Breast epithelium (tissue), 4 donors: ENCODE measurements at regions not wholly inside any gene's neighbourhood (a gene's known extent, or its start where the extent isn't known, plus 50 kb on each side); places are given as distances from the start of the nearest gene placed in this dataset.
"Not testable (repeated sequence)": the region's sequence is repeated elsewhere in the genome, so short reads cannot be mapped to it uniquely, and the experiment has no call there.

Source experiments
- DNase-seq, 2 donors: peaks; one replicate each; pipeline ENCODE4 v3.0.0-alpha.2; 2019; ENCODE audit warnings: low spot score in 2 of 2
- H3K27ac ChIP-seq, 2 donors: fragments of 200-600 bp; sonication (generic) in 1 of 2; one replicate each; pipeline ENCODE4 v1.5.1; 2016 to 2019; ENCODE audit warnings: mild to moderate bottlenecking in 1 of 2
- H3K27me3 ChIP-seq, 2 donors: fragments of 200-600 bp; sonication (generic) in 1 of 2; one replicate each; pipeline versions ENCODE4 v1.5.1 to v1.6.0; 2017 to 2019; ENCODE audit warnings: control low read depth in 1 of 2, mild to moderate bottlenecking in 1 of 2
- H3K36me3 ChIP-seq: fragments of 200-600 bp; one replicate; pipeline ENCODE4 v1.5.1; 2019
- H3K4me1 ChIP-seq, 2 donors: fragments of 200-600 bp; sonication (generic); one replicate each; pipeline ENCODE4 v1.5.1; 2016 to 2019; ENCODE audit warnings: control low read depth in 1 of 2
- H3K4me3 ChIP-seq, 3 donors: fragments of 200-600 bp; sonication (generic); 1 replicate in 2 of 3; 2 replicates in 1 of 3; pipeline ENCODE4 v1.5.1; 2016 to 2019; ENCODE audit warnings: mild to moderate bottlenecking in 3 of 3, moderate library complexity in 2 of 3
- H3K9me3 ChIP-seq, 2 donors: fragments of 200-600 bp; sonication (generic) in 1 of 2; one replicate each; pipeline ENCODE4 v1.5.1; 2016 to 2019; ENCODE audit warnings: control low read depth in 1 of 2
- POLR2A ChIP-seq: fragments of 450-650 bp; IDR thresholded peaks from one replicate; pipeline ENCODE4 v1.6.1; 2016; ENCODE audit warnings: antibody characterized with exemption, mild to moderate bottlenecking, moderate library complexity
- POLR2AphosphoS5 ChIP-seq, 3 donors: sonication (generic); formaldehyde crosslinking; IDR thresholded peaks; one replicate each; pipeline ENCODE4 v1.6.1; 2017; ENCODE audit warnings: antibody characterized with exemption in 3 of 3
- intact Hi-C: fragments of 100-400 bp; cut with DNase I; formaldehyde crosslinking; loops from one replicate; pipeline ENCODE4 v1.15.1; 2023; ENCODE audit warnings: low total_unique reads
- TF ChIP-seq, protein P1 (sequence below), 3 donors: fragments of 450-650 bp; IDR thresholded peaks; one replicate each; pipeline ENCODE4 v1.5.1; 2016 to 2017; ENCODE audit warnings: antibody characterized with exemption in 3 of 3, mild to moderate bottlenecking in 3 of 3, moderate library complexity in 3 of 3

DNA sequence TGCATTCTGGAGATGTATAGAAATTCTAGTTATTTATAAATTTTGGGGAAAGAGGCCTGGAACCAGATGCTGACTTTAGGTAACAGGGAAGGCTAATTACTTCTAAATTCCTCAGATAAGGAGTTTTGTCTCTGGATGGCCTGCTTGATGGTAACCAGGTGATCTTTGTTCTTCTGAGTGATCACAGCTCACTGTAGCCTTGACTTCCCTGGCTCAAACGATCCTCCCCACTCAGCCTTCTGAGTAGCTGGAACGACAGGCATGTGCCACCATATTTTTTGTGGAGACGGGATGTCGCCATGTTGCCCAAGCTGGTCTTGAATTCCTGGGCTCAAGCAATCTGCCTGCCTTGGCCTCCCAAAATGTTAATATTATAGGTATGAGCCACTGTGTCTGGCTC is 54.4 kb upstream of the MSH6 start:
- H3K27ac ChIP-seq, result no peak overlapping the region
- no peak overlapping the region for H3K4me3 ChIP-seq
- no peaks in the 10 kb centered on the region for H3K27me3 ChIP-seq
- H3K9me3 ChIP-seq, result no peaks in the 10 kb centered on the region
- DNase-seq, result no peak
- TF ChIP-seq POLR2AphosphoS5 (IDR thresholded peaks at IDR 0.05) (no peak), POLR2A (no peak)
- TF ChIP-seq, protein P1, sequence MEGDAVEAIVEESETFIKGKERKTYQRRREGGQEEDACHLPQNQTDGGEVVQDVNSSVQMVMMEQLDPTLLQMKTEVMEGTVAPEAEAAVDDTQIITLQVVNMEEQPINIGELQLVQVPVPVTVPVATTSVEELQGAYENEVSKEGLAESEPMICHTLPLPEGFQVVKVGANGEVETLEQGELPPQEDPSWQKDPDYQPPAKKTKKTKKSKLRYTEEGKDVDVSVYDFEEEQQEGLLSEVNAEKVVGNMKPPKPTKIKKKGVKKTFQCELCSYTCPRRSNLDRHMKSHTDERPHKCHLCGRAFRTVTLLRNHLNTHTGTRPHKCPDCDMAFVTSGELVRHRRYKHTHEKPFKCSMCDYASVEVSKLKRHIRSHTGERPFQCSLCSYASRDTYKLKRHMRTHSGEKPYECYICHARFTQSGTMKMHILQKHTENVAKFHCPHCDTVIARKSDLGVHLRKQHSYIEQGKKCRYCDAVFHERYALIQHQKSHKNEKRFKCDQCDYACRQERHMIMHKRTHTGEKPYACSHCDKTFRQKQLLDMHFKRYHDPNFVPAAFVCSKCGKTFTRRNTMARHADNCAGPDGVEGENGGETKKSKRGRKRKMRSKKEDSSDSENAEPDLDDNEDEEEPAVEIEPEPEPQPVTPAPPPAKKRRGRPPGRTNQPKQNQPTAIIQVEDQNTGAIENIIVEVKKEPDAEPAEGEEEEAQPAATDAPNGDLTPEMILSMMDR (IDR thresholded peaks at IDR 0.05), result no peak
- intact Hi-C loops, result no loop called here
- no peaks in the 10 kb centered on the region for H3K36me3 ChIP-seq
- no peaks in the 10 kb centered on the region for H3K4me1 ChIP-seq

DNA sequence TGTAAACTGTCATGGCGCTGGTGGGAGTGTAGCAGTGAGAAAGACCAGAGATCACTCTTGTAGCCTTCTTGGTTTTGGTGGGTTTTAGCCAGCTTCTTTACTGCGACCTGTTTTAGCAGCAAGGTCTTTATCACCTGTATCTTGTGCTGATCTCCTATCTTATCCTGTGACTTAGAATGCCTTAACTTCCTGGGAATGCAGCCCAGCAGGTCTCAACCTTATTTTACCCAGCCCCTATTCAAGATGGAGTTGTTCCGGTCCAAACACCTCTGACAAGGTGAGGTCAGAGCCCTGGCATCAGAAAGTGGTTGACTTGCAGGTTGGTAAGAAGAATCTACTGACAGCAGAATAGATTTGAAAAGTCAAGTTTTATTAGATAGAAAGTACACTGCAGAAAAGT is 55.0 kb upstream of the MSH6 start:
- H3K36me3 ChIP-seq, result no peaks in the 10 kb centered on the region
- DNase-seq, result no peak
- no peak overlapping the region for H3K27ac ChIP-seq
- no peaks in the 10 kb centered on the region for H3K9me3 ChIP-seq
- H3K4me3 ChIP-seq, result no peak overlapping the region
- TF ChIP-seq POLR2AphosphoS5 (IDR thresholded peaks at IDR 0.05), result no peak
- no peak for TF ChIP-seq POLR2A
- TF ChIP-seq, protein P1 (IDR thresholded peaks at IDR 0.05), result no peak
- no peaks in the 10 kb centered on the region for H3K27me3 ChIP-seq
- H3K4me1 ChIP-seq, result no peaks in the 10 kb centered on the region
- intact Hi-C loops, result no loop called here

GRCh38 chr2:47726978-47727377 is 56.0 kb upstream of the MSH6 start:
- H3K27ac ChIP-seq, H3K9me3 ChIP-seq, H3K4me1 ChIP-seq, DNase-seq, H3K4me3 ChIP-seq, intact Hi-C loops, H3K36me3 ChIP-seq, H3K27me3 ChIP-seq: not testable (repeated sequence)

GRCh38 chr2:47725808-47726207 is 57.1 kb upstream of the MSH6 start:
- Histone ChIP-seq H3K4me3 (no peak overlapping the region), H3K9me3 (no peaks in the 10 kb centered on the region), H3K36me3 (no peaks in the 10 kb centered on the region), H3K27ac (no peak overlapping the region), H3K4me1 (no peaks in the 10 kb centered on the region), H3K27me3 (no peaks in the 10 kb centered on the region)
- DNase-seq, result no peak
- TF ChIP-seq POLR2A, result no peak
- no peak for TF ChIP-seq POLR2AphosphoS5 (IDR thresholded peaks at IDR 0.05)
- TF ChIP-seq, protein P1 (IDR thresholded peaks at IDR 0.05), result no peak
- intact Hi-C loops, result no loop called here

DNA sequence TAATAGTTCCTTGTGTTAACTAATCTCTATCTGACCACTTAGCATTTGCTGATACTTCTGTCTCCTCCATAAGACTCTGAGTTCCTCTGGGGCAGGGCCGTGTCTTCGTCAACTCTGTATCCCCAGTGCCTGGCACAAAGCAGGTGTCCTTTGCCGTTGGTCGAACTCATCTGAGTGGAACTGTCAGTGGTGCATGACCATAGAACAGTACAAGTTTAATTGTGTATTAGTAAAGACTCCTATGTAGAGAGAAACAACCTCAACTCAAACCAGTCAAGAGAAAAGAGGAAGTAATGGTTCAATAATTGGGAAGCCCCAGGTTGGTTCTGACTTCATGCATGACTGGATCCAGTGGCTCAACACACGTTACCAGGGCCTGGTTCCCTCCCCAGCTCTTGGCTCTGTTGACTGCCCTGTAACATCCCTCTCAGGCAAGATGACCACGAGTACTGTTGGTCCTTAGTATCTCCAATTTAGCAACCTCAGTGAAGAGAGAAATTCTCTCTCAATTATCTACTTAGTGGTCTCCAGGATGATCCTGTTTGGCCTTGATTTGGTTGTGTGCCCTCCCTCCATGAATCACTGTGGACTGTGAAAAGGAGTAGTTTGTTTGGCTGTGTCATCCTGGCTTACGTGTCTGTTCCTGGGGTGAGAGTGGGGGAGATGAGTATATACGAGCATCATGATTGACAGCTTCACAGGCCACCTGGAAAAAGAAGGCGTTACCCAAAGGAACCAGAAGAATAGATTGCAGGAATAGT is 58.5 kb upstream of the MSH6 start:
- no peak overlapping the region for H3K4me3 ChIP-seq
- DNase-seq, result no peak
- H3K27ac ChIP-seq, result no peak overlapping the region
- no peaks in the 10 kb centered on the region for H3K9me3 ChIP-seq
- H3K36me3 ChIP-seq, result no peaks in the 10 kb centered on the region
- H3K4me1 ChIP-seq, result no peaks in the 10 kb centered on the region
- TF ChIP-seq, protein P1 (IDR thresholded peaks at IDR 0.05), result no peak
- TF ChIP-seq POLR2AphosphoS5 (IDR thresholded peaks at IDR 0.05), result no peak
- TF ChIP-seq POLR2A, result no peak
- no peaks in the 10 kb centered on the region for H3K27me3 ChIP-seq
- intact Hi-C loops, result no loop called here

- intact Hi-C loops, result no loop called here
- Histone ChIP-seq H3K36me3 (no peaks in the 10 kb centered on the region), H3K9me3 (no peaks in the 10 kb centered on the region), H3K27ac (no peak overlapping the region), H3K4me1 (no peaks in the 10 kb centered on the region), H3K4me3 (no peak overlapping the region), H3K27me3 (no peaks in the 10 kb centered on the region)
- DNase-seq, result no peak
- TF ChIP-seq POLR2AphosphoS5 (IDR thresholded peaks at IDR 0.05) (no peak), POLR2A (no peak)
- TF ChIP-seq, protein P1 (IDR thresholded peaks at IDR 0.05), result no peak
Observed at GRCh38 chr2:47721296-47721695, 61.6 kb upstream of the MSH6 start.
